IPS-18a (cell line): ENCODE measurements at regions not wholly inside any gene's neighbourhood (a gene's known extent, or its start where the extent isn't known, plus 50 kb on each side); places are given as distances from the start of the nearest gene placed in this dataset.

Experiments used
- H3K27ac ChIP-seq: one replicate; pipeline ENCODE4 v1.5.1; 2013; ENCODE audit warnings: low read length
- H3K27me3 ChIP-seq: one replicate; pipeline ENCODE4 v1.6.1; 2013; ENCODE audit warnings: mild to moderate bottlenecking, low read length; ENCODE audit not compliant: control insufficient read depth, insufficient read depth
- H3K36me3 ChIP-seq: one replicate; pipeline ENCODE4 v1.6.1; 2013; ENCODE audit warnings: low read depth, low read length; ENCODE audit not compliant: control insufficient read depth
- H3K4me1 ChIP-seq: one replicate; pipeline ENCODE4 v1.6.1; 2013; ENCODE audit warnings: low read depth, low read length; ENCODE audit not compliant: control insufficient read depth
- H3K4me3 ChIP-seq: one replicate; pipeline ENCODE4 v1.5.1; 2013; ENCODE audit warnings: low read length
- H3K9ac ChIP-seq: one replicate; pipeline ENCODE4 v1.6.1; 2013; ENCODE audit warnings: mild to moderate bottlenecking, low read length, moderate library complexity
- H3K9me3 ChIP-seq: one replicate; pipeline ENCODE4 v1.6.1; 2013; ENCODE audit warnings: low read depth, low read length; ENCODE audit not compliant: control insufficient read depth

DNA sequence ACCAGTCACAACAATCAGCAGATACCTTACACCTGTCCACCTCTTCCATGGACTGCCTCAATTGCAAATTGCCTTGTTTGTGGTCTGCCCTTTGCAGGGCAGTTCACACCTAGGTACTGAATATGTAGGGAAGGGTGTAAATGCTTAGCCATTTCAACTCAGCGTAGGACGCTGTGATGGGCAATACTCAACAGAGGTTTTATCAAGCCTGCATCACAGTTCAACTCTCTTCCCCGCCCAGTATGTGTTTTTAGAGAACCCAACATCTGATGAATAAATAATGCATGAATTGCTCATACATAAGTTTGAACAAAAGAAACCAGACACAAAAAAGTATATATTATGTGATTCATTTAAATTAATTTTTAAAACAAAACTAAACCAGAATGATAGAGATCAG lies 124.4 kb downstream of the P2RY1 start:
- H3K27me3 ChIP-seq = no peaks in the 10 kb centered on the region
- H3K9ac ChIP-seq = no peak overlapping the region
- H3K4me1 ChIP-seq = no peaks in the 10 kb centered on the region
- no peaks in the 10 kb centered on the region for H3K9me3 ChIP-seq
- H3K36me3 ChIP-seq = no peaks in the 10 kb centered on the region
- H3K27ac ChIP-seq = no peak overlapping the region
- no peak overlapping the region for H3K4me3 ChIP-seq

DNA sequence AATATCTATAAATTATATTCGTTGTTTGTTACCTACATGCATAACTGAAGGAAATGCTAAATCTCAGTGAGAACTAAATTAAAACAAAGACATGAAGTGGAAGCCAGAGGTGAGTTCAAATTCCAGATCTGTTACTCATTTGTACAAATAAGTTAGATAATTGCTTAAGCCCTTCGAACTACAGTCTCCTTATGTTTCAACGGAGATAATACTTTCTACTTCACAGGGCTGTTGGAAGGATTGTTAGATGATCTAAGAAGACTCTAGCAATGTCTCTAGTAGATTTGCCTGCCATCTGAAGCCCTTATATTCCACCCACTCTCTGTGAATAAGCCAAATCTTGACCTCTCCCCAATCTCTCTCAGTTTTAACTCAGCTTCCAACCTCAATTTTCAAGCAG lies 125.8 kb downstream of the P2RY1 start:
- Histone ChIP-seq H3K4me1 (no peaks in the 10 kb centered on the region), H3K27me3 (no peaks in the 10 kb centered on the region), H3K36me3 (no peaks in the 10 kb centered on the region), H3K9ac (no peak overlapping the region), H3K4me3 (no peak overlapping the region), H3K9me3 (no peaks in the 10 kb centered on the region), H3K27ac (no peak overlapping the region)

DNA sequence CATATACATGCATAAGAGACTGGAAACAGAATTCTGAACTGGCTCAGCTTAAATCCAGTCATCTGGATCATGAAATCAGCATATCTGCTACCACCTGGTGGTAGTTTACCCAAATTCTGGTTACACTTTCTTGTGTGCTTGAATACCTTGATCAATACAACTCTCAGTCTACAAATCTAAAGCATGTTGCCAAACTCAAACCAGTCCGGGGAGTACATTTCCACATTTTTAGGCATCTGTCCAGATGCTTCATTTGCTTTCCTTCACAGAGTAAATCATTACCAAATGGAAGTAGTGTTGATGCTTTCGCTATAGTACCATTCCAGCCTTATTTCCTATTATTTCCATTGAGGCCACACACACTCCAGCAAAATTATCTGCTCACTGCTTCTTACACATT lies 126.4 kb downstream of the P2RY1 start:
- Histone ChIP-seq H3K27me3 (no peaks in the 10 kb centered on the region), H3K36me3 (no peaks in the 10 kb centered on the region), H3K9me3 (no peaks in the 10 kb centered on the region), H3K4me3 (no peak overlapping the region), H3K9ac (no peak overlapping the region), H3K4me1 (no peaks in the 10 kb centered on the region), H3K27ac (no peak overlapping the region)

DNA sequence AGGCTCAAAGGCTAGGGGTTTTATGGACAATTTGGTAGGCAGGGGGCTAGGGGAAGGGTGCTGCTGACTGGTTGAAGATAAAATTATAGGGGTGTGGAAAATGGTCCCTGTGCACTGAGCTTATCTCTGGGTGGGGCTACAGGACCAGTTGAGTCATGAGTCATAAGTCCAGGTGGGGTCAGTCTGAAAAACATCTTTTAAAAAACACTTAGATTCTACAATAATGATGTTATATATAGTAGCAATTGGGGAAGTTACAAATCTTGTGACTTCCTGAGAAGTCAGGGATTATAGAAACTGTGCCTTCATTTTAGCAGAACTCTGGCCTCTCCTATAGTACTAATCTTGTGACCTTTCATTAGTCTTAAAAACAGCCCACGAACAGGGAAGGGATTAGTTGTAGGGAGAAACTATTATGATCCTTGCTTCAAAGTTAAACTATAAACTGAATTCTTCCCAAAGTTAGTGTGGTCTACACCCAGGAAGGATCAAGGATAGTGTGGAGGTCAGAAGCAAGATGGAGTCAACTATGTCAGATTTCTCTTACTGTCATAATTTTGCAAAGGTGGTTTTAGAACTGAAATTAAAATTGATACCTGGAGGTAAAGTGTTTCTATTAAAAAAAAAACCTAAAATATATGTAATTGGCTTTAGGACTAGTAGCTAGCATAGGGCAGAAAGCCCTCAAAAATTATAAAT lies 130.1 kb downstream of the P2RY1 start:
- Histone ChIP-seq H3K4me1 (no peaks in the 10 kb centered on the region), H3K4me3 (no peak overlapping the region), H3K9ac (no peak overlapping the region), H3K27ac (no peak overlapping the region), H3K36me3 (no peaks in the 10 kb centered on the region), H3K27me3 (no peaks in the 10 kb centered on the region), H3K9me3 (no peaks in the 10 kb centered on the region)

DNA sequence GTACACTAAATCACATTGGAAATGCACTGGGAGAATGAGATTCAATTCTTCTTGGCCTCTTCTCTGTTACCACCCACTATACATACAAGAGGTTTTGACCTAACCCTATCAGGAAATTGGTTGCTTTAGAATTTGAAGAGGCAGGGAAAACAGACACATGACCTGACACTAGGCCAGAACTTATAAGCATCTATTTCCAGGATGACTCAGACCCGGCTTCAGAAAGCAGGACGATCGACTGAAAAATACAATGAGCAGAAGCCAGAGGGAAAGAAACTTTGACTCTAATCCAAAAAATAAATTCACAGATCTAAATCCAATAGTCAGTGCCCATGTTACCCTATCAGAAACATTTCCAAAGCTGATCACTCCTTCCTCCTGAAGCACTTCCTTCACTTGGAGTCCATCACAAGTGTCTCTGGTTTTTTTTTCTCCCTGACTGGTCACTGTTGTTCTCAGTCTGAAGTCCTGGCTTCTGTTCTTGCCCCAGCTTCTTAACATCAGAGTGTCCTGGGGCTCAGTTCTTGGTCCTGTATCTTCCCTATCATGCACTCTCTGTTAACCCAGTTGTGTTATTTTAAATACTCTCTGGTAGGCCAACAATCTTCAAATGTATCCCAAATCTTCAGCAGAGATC lies 133.6 kb downstream of the P2RY1 start:
- no peak overlapping the region for H3K27ac ChIP-seq
- H3K36me3 ChIP-seq = no peaks in the 10 kb centered on the region
- H3K9me3 ChIP-seq = no peaks in the 10 kb centered on the region
- no peak overlapping the region for H3K4me3 ChIP-seq
- H3K9ac ChIP-seq = no peak overlapping the region
- H3K27me3 ChIP-seq = no peaks in the 10 kb centered on the region
- no peaks in the 10 kb centered on the region for H3K4me1 ChIP-seq

DNA sequence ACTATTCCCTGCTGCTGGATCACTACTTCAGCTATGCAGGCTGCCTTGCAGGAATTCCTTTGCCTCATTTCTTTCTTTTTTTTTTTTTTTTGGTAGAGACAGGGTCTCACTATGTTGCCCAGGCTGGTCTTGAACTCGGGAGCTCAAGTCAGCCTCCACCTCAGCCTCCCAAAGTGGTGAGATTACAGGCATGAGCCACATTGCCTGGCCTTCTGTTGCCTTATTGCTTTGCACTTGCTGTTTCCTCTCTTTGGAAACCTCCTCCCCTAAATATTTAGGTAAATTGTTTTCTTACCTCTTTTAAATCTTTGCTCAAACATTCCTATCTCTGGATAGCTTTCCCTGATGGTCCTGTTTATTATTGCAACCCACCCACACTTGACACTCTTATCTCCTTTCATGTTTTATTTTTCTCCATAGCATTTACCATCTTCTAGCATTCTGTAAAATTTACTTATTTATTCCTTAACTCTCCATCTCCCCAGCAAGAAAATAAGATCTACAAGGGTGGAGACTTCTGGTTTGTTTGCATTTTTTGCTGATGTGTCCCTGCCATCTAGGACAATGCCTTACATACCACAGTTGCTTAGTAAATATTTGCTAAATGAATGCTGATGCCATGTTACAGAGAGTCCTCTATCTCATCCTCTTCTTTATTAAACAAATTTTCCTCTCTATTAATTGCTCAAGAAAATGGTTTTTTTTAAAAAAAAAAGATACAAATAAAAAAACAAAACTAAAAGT lies 134.8 kb downstream of the P2RY1 start:
- Histone ChIP-seq H3K9me3 (no peaks in the 10 kb centered on the region), H3K4me1 (no peaks in the 10 kb centered on the region), H3K27ac (no peak overlapping the region), H3K9ac (no peak overlapping the region), H3K36me3 (no peaks in the 10 kb centered on the region), H3K4me3 (no peak overlapping the region), H3K27me3 (no peaks in the 10 kb centered on the region)

DNA sequence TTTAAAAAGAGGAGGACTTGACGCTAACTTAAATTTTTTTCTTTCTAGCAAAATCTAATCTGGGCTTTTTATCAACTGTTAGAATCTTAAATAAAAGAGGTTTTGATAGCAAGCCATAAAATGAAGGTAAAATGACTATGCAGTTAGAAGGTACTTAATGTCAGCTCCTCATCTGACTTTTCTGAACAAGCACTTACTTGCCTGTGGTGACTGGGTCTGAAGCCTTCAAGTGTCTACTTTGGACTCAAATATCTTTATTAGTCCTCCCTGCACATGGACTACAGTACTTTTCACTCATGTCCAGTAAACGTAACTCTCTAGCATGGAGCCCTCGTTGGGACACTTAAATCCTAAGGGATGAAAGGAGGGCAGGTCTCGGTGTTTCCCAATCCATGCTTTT lies 135.9 kb downstream of the P2RY1 start:
- H3K27me3 ChIP-seq = no peaks in the 10 kb centered on the region
- H3K9me3 ChIP-seq = no peaks in the 10 kb centered on the region
- H3K4me3 ChIP-seq = no peak overlapping the region
- H3K4me1 ChIP-seq = no peaks in the 10 kb centered on the region
- H3K36me3 ChIP-seq = no peaks in the 10 kb centered on the region
- no peak overlapping the region for H3K9ac ChIP-seq
- no peak overlapping the region for H3K27ac ChIP-seq

DNA sequence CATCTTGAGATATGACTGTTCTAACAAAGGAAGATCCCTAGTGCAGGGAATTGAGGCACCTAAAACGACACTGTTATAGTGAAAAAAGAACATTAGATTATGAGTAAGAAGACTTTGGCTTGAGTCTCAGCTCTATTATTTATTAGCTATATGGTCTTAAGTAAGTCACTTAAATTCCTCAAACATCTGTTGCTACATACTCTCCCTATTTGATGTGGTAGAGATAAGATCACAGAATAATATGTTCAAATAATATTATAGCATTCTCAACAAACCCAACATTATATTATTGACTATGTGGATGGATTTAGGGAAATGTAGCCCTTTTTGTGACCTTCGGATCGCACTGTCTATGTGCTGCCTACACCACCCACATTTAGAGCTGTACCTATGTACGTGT lies 136.9 kb downstream of the P2RY1 start:
- Histone ChIP-seq H3K9ac (no peak overlapping the region), H3K27me3 (no peaks in the 10 kb centered on the region), H3K4me3 (no peak overlapping the region), H3K4me1 (no peaks in the 10 kb centered on the region), H3K36me3 (no peaks in the 10 kb centered on the region), H3K9me3 (no peaks in the 10 kb centered on the region), H3K27ac (no peak overlapping the region)

DNA sequence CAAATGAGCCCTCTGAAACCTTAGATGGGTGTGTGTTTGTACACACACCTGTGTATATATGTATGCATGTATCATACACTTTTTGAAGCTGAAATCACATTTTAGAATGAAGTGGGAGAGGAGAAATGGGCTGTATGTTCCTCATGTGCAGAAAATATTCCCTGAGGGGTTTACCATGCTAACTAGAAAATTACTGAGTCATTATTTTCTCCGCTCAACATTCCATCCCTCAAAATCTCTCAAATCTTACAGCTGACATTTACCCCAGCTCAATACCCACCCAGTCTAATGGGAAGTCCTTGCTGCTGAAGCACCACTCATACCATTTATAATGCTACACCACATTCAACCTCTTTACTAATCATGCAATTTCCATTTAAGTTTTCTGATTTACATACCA lies 138.6 kb downstream of the P2RY1 start:
- Histone ChIP-seq H3K9ac (no peak overlapping the region), H3K27ac (no peak overlapping the region), H3K4me1 (no peaks in the 10 kb centered on the region), H3K4me3 (no peak overlapping the region), H3K9me3 (no peaks in the 10 kb centered on the region), H3K27me3 (no peaks in the 10 kb centered on the region), H3K36me3 (no peaks in the 10 kb centered on the region)

DNA sequence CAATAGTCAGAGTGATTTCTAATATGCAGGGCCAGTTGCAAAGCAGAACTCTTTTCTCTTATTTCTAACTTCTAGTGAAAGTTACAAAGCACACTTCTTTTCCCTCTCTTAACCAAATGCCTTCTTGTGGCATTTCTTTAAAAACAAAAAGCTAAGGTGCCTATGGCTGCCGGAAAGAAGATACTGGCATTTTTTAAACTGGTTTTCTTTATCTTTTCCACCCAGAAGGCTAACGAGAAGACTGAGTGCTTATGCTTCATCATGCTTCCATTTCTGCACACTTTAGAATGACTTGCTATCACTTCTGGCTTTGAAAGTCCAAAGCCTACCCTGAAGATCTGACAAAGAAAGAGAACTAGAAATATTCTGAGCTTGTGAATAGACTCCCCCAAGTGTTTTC lies 141.3 kb downstream of the P2RY1 start:
- no peak overlapping the region for H3K4me3 ChIP-seq
- no peaks in the 10 kb centered on the region for H3K27me3 ChIP-seq
- H3K9me3 ChIP-seq = no peaks in the 10 kb centered on the region
- no peak overlapping the region for H3K9ac ChIP-seq
- H3K4me1 ChIP-seq = no peaks in the 10 kb centered on the region
- no peak overlapping the region for H3K27ac ChIP-seq
- no peaks in the 10 kb centered on the region for H3K36me3 ChIP-seq

DNA sequence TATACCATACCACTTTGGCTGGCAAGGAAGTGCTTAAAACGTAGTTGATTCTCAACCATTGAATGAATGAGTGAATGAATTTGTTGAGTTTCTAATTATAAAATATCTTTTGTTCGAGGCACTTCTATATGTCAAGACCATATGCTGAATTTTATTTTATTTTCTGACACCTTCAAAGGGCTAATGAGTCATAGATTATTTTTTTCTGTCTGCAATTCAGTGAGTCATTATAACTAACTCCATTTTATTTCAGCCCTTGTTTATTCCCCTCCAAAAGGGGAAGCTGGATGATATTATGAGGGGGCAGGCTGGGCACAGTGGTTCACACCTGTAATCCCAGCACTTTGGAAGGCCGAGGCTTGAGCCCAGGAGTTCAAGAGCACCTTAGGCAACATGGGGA lies 142.4 kb downstream of the P2RY1 start:
- Histone ChIP-seq H3K27ac (no peak overlapping the region), H3K27me3 (no peaks in the 10 kb centered on the region), H3K9me3 (no peaks in the 10 kb centered on the region), H3K9ac (no peak overlapping the region), H3K36me3 (no peaks in the 10 kb centered on the region), H3K4me1 (no peaks in the 10 kb centered on the region), H3K4me3 (no peak overlapping the region)

DNA sequence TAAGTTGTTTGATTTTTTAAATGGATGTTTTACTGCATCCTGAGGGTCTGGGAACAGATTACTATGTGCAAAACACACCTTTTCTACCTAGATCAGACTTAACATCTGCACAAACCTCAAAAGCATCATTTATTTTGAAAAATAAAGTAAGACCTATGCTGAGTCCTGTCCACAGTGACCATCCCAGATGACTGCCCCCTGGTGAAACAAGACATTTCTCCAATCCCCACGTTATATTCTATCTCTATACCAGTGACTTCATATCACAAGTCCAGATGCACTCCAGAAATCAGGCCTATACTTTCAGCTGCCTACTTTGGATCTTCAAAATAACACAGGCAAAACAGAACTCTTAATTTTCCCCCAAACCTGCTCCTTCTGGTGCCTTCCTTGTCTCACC lies 143.2 kb downstream of the P2RY1 start:
- H3K36me3 ChIP-seq = no peaks in the 10 kb centered on the region
- H3K4me3 ChIP-seq = no peak overlapping the region
- no peak overlapping the region for H3K27ac ChIP-seq
- H3K4me1 ChIP-seq = no peaks in the 10 kb centered on the region
- no peak overlapping the region for H3K9ac ChIP-seq
- H3K27me3 ChIP-seq = no peaks in the 10 kb centered on the region
- no peaks in the 10 kb centered on the region for H3K9me3 ChIP-seq
